ENCODE measurements at regions not wholly inside any gene's neighbourhood (a gene's known extent, or its start where the extent isn't known, plus 50 kb on each side); places are given as distances from the start of the nearest gene placed in this dataset.

DNA sequence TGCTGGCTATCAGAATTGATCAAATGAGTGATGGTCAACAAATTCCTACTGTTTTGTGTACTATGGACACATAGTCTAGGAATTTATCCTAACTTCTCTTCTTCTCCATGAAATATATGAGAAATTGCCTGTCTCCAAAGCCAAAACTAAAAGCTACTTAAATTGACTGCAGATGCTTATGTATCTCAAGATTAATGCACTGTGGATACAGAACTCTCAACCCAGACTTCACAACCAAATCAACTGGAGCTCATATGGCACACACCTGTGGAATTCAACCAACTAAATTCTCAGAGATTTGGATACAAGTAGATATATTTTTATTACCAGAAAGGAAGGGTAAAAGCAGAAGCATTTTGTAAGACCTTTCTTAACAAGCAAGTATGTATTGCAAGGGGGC, 566.1 kb downstream of the LTN1 start:
- Histone ChIP-seq H4K20me1 (replicated peaks; ENCODE audit: control insufficient read depth, extremely low read depth, insufficient read depth, low read length) (no peaks in the 10 kb centered on the region), H3K27me3 (ENCODE audit: control insufficient read depth in 2 of 2, insufficient read depth in 2 of 2, low read length in 2 of 2) (no peaks in the 10 kb centered on the region), H3K9me1 (replicated peaks; ENCODE audit: control insufficient read depth, extremely low read depth, insufficient read depth, low read length) (no peaks in the 10 kb centered on the region), H3K36me3 (ENCODE audit: control insufficient read depth in 2 of 2, extremely low read depth in 1 of 2, insufficient read depth in 2 of 2, low read length in 2 of 2) (no peaks in the 10 kb centered on the region), H3K4me2 (ENCODE audit: insufficient read depth, low read length) (no peak overlapping the region), H3K9me3 (replicated peaks; ENCODE audit: control insufficient read depth, insufficient read depth, low read length) (no peaks in the 10 kb centered on the region), H3K27ac (ENCODE audit: insufficient read depth, low read depth, low read length) (no peak overlapping the region), H3K4me3 (replicated peaks in 1 of 3; ENCODE audit: insufficient read depth in 1 of 3, low read depth in 1 of 3, low read length in 3 of 3) (no peak overlapping the region), H3K79me2 (ENCODE audit: control insufficient read depth, insufficient read depth, low read length) (no peaks in the 10 kb centered on the region), H3K9ac (replicated peaks; ENCODE audit: extremely low read depth, insufficient read depth, low read length) (no peak overlapping the region), H2AFZ (ENCODE audit: low read depth, low read length) (no peak overlapping the region), H3K4me1 (ENCODE audit: control insufficient read depth, extremely low read depth, insufficient read depth, low read length) (no peaks in the 10 kb centered on the region)
- DNase-seq (ENCODE audit: low read depth, low spot score): no peak
- BruUV-seq (replicated peaks): no TSS peak
- ChIA-PET CTCF (interaction anchor here (1.1 kb wide), 1 partner anchor 23 kb away, joined by 5 read pairs; no protein-coding TSS in a partner anchor), POLR2A (no interaction called here)
- TF ChIP-seq EZH2 (IDR thresholded peaks at IDR 0.05; ENCODE audit: borderline replicate concordance, low read depth, low read length, severe bottlenecking): no peak
- TF ChIP-seq POLR2A (IDR thresholded peaks at IDR 0.05; ENCODE audit: low read depth, low read length): no peak
- TF ChIP-seq JUN (IDR thresholded peaks at IDR 0.05; ENCODE audit: borderline replicate concordance, insufficient read depth, insufficient read length, low read depth): no peak
- TF ChIP-seq POLR2AphosphoS5 (IDR thresholded peaks at IDR 0.05; ENCODE audit: insufficient read depth, low read depth, low read length): no peak
- no peak for TF ChIP-seq GATA2 (IDR thresholded peaks at IDR 0.05; ENCODE audit: insufficient read depth, insufficient read length, low read depth, low read length)
- TF ChIP-seq FOS (IDR thresholded peaks at IDR 0.05; ENCODE audit: borderline replicate concordance, insufficient read depth, low read length): no peak
- TF ChIP-seq, protein P1, sequence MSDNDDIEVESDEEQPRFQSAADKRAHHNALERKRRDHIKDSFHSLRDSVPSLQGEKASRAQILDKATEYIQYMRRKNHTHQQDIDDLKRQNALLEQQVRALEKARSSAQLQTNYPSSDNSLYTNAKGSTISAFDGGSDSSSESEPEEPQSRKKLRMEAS (IDR thresholded peaks at IDR 0.05; ENCODE audit: insufficient read depth, insufficient read length): no peak
- intact Hi-C loops (cut with micrococcal nuclease) (no loop called here), dilution Hi-C loops (cut with MboI; ENCODE audit: extremely low pct_ligation_motif_present, low sequenced_read_pairs) (no loop called here)
- FAIRE-seq: no peak

DNA sequence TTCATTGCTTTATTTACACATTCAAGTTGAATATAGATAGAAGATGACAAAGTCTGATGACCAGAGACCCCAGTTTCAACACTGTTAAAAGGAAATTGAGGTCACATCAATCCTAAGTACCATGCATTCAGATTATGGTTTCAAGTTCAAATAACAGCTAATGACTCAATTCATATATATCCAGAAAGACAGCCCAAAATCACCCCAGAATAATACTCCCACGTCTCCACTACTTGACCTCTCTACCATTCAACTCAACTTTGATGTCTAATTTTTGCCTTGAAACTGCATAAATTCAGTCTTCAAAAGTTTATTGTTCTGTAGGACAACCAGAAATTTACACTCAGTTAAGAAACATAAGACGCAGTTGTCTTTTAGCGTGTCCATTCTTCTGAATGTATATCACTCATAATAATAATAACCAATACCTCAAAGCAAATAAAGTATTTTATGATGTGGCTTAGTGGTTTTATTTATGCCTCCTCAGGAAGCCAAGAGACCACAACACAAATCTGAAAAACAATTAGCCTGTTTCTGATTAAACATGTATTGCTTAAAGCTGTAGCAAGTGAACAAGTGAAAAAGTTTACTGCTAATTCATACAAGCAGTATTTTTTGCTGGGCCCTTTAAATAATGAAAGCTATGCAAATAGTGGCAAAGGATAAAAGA, 569.0 kb downstream of the LTN1 start:
- no peak for FAIRE-seq
- POLR2A ChIA-PET: no interaction called here
- DNase-seq (ENCODE audit: low read depth, low spot score): no peak
- intact Hi-C loops (cut with micrococcal nuclease): loop anchor here (5.0 kb wide), 1 partner anchor 36 kb away; no protein-coding TSS in a partner anchor
- BruUV-seq (replicated peaks): no TSS peak
- Histone ChIP-seq H3K4me3 (replicated peaks in 1 of 3; ENCODE audit: insufficient read depth in 1 of 3, low read depth in 1 of 3, low read length in 3 of 3) (no peak overlapping the region), H3K27ac (ENCODE audit: insufficient read depth, low read depth, low read length) (no peak overlapping the region), H3K79me2 (ENCODE audit: control insufficient read depth, insufficient read depth, low read length) (no peaks in the 10 kb centered on the region), H3K27me3 (ENCODE audit: control insufficient read depth in 2 of 2, insufficient read depth in 2 of 2, low read length in 2 of 2) (no peaks in the 10 kb centered on the region), H3K36me3 (ENCODE audit: control insufficient read depth in 2 of 2, extremely low read depth in 1 of 2, insufficient read depth in 2 of 2, low read length in 2 of 2) (no peaks in the 10 kb centered on the region), H3K4me2 (ENCODE audit: insufficient read depth, low read length) (no peak overlapping the region), H3K9ac (replicated peaks; ENCODE audit: extremely low read depth, insufficient read depth, low read length) (no peak overlapping the region), H4K20me1 (replicated peaks; ENCODE audit: control insufficient read depth, extremely low read depth, insufficient read depth, low read length) (no peaks in the 10 kb centered on the region), H3K9me1 (replicated peaks; ENCODE audit: control insufficient read depth, extremely low read depth, insufficient read depth, low read length) (no peaks in the 10 kb centered on the region), H3K4me1 (ENCODE audit: control insufficient read depth, extremely low read depth, insufficient read depth, low read length) (no peaks in the 10 kb centered on the region), H3K9me3 (replicated peaks; ENCODE audit: control insufficient read depth, insufficient read depth, low read length) (no peaks in the 10 kb centered on the region), H2AFZ (ENCODE audit: low read depth, low read length) (no peak overlapping the region)
- TF ChIP-seq POLR2A (IDR thresholded peaks at IDR 0.05; ENCODE audit: low read depth, low read length) (no peak), POLR2AphosphoS5 (IDR thresholded peaks at IDR 0.05; ENCODE audit: insufficient read depth, low read depth, low read length) (no peak), MYC (IDR thresholded peaks at IDR 0.05; ENCODE audit: low read depth, low read length) (no peak), FOS (IDR thresholded peaks at IDR 0.05; ENCODE audit: borderline replicate concordance, insufficient read depth, low read length) (no peak), JUN (IDR thresholded peaks at IDR 0.05; ENCODE audit: borderline replicate concordance, insufficient read depth, insufficient read length, low read depth) (no peak), EZH2 (IDR thresholded peaks at IDR 0.05; ENCODE audit: borderline replicate concordance, low read depth, low read length, severe bottlenecking) (no peak), GATA2 (IDR thresholded peaks at IDR 0.05; ENCODE audit: insufficient read depth, insufficient read length, low read depth, low read length) (no peak)
- TF ChIP-seq, protein P2, sequence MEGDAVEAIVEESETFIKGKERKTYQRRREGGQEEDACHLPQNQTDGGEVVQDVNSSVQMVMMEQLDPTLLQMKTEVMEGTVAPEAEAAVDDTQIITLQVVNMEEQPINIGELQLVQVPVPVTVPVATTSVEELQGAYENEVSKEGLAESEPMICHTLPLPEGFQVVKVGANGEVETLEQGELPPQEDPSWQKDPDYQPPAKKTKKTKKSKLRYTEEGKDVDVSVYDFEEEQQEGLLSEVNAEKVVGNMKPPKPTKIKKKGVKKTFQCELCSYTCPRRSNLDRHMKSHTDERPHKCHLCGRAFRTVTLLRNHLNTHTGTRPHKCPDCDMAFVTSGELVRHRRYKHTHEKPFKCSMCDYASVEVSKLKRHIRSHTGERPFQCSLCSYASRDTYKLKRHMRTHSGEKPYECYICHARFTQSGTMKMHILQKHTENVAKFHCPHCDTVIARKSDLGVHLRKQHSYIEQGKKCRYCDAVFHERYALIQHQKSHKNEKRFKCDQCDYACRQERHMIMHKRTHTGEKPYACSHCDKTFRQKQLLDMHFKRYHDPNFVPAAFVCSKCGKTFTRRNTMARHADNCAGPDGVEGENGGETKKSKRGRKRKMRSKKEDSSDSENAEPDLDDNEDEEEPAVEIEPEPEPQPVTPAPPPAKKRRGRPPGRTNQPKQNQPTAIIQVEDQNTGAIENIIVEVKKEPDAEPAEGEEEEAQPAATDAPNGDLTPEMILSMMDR (IDR thresholded peaks at IDR 0.05; ENCODE audit: extremely low read depth in 1 of 2, insufficient read depth in 1 of 2, low read depth in 1 of 2, low read length in 2 of 2): no peak
- TF ChIP-seq, protein P1 (IDR thresholded peaks at IDR 0.05; ENCODE audit: insufficient read depth, insufficient read length): no peak
- CTCF ChIA-PET: interaction anchor here (0.6 to 1.8 kb wide), 2 partner anchors 9 to 10 kb away, joined by 3 to 5 read pairs; no protein-coding TSS in a partner anchor
- dilution Hi-C loops (cut with MboI; ENCODE audit: extremely low pct_ligation_motif_present, low sequenced_read_pairs): no loop called here
